SK-N-SH treated with all-trans-retinoic acid at 6 μM for 48 hours (cell line): ENCODE measurements at regions not wholly inside any gene's neighbourhood (a gene's known extent, or its start where the extent isn't known, plus 50 kb on each side); places are given as distances from the start of the nearest gene placed in this dataset.

Experiments used
- ATAC-seq: fragments of 200-7000 bp; cut with Tn5 transposase; 3 replicates; pipeline ENCODE4 v1.9.1; 2020; ENCODE audit warnings: mild to moderate bottlenecking, moderate library complexity
- ARNTL ChIP-seq: fragments of 450-650 bp; formaldehyde crosslinking; IDR thresholded peaks from 2 replicates; pipeline ENCODE4 v1.5.0; 2020; ENCODE audit warnings: low read depth, mild to moderate bottlenecking, moderate library complexity, borderline replicate concordance
- BACH2 ChIP-seq: fragments of 250-450 bp; sonication (Bioruptor Pico); IDR thresholded peaks from 2 replicates; pipeline ENCODE4 v1.9.0; 2021; ENCODE audit warnings: mild to moderate bottlenecking, borderline replicate concordance
- CREB5 ChIP-seq: fragments of 250-450 bp; sonication (Bioruptor Pico); IDR thresholded peaks from 2 replicates; pipeline ENCODE4 v1.5.1; 2020; ENCODE audit warnings: low read depth, mild to moderate bottlenecking, moderate library complexity
- CSDC2 ChIP-seq: fragments of 250-450 bp; sonication (Bioruptor Pico); IDR thresholded peaks from 2 replicates; pipeline ENCODE4 v1.5.0; 2020; ENCODE audit warnings: mild to moderate bottlenecking, moderate library complexity
- CSRNP3 ChIP-seq: fragments of 250-450 bp; sonication (Bioruptor Pico); IDR thresholded peaks from 2 replicates; pipeline ENCODE4 v1.5.1; 2021; ENCODE audit warnings: mild to moderate bottlenecking, moderate library complexity
- ESRRG ChIP-seq: fragments of 250-450 bp; sonication (Bioruptor Pico); IDR thresholded peaks from 2 replicates; pipeline ENCODE4 v1.6.1; 2021; ENCODE audit warnings: mild to moderate bottlenecking
- ISL1 ChIP-seq: fragments of 250-450 bp; sonication (Bioruptor Pico); IDR thresholded peaks from 2 replicates; pipeline ENCODE4 v2.1.2; 2022; ENCODE audit warnings: mild to moderate bottlenecking, moderate library complexity
- OSR1 ChIP-seq: fragments of 250-450 bp; sonication (Bioruptor Pico); IDR thresholded peaks from 2 replicates; pipeline ENCODE4 v1.8.0; 2022; ENCODE audit warnings: moderate library complexity, mild to moderate bottlenecking, inconsistent platforms
- PPARA ChIP-seq: fragments of 250-450 bp; sonication (Bioruptor Pico); IDR thresholded peaks from 2 replicates; pipeline ENCODE4 v1.5.0; 2020; ENCODE audit warnings: mild to moderate bottlenecking, borderline replicate concordance
- RARB ChIP-seq: fragments of 250-450 bp; sonication (Bioruptor Pico); IDR thresholded peaks from 2 replicates; pipeline ENCODE4 v1.8.0; 2021; ENCODE audit warnings: mild to moderate bottlenecking, moderate library complexity
- SNAI2 ChIP-seq: fragments of 250-450 bp; sonication (Bioruptor Pico); IDR thresholded peaks from 2 replicates; pipeline ENCODE4 v1.5.0; 2020; ENCODE audit warnings: mild to moderate bottlenecking, moderate library complexity
- TCF4 ChIP-seq: fragments of 250-450 bp; sonication (Bioruptor Pico); IDR thresholded peaks from 2 replicates; pipeline ENCODE4 v1.8.0; 2021; ENCODE audit warnings: mild to moderate bottlenecking, moderate library complexity, borderline replicate concordance
- TOX ChIP-seq: fragments of 250-450 bp; sonication (Bioruptor Pico); IDR thresholded peaks from 2 replicates; pipeline ENCODE4 v1.8.0; 2021; ENCODE audit warnings: mild to moderate bottlenecking, moderate library complexity, borderline replicate concordance
- ZC3H10 ChIP-seq: fragments of 250-450 bp; sonication (Bioruptor Pico); IDR thresholded peaks from 2 replicates; pipeline ENCODE4 v1.5.1; 2021; ENCODE audit warnings: mild to moderate bottlenecking, moderate library complexity
- ZFP3 ChIP-seq: fragments of 250-450 bp; sonication (Bioruptor Pico); IDR thresholded peaks from 2 replicates; pipeline ENCODE4 v1.5.0; 2020; ENCODE audit warnings: mild to moderate bottlenecking, moderate library complexity
- ZFP30 ChIP-seq: fragments of 450-650 bp; formaldehyde crosslinking; IDR thresholded peaks from 2 replicates; pipeline ENCODE4 v1.5.0; 2022; ENCODE audit warnings: mild to moderate bottlenecking, moderate library complexity
- ZNF565 ChIP-seq: fragments of 450-650 bp; formaldehyde crosslinking; conservative IDR thresholded peaks from 2 replicates; pipeline ENCODE4 v1.5.0; 2020; ENCODE audit warnings: low read depth, mild to moderate bottlenecking, moderate library complexity
- ZNF70 ChIP-seq: fragments of 450-650 bp; formaldehyde crosslinking; IDR thresholded peaks from 2 replicates; pipeline ENCODE4 v1.5.0; 2020; ENCODE audit warnings: mild to moderate bottlenecking, moderate library complexity
- ZNF8 ChIP-seq: fragments of 450-650 bp; formaldehyde crosslinking; IDR thresholded peaks from 2 replicates; pipeline ENCODE4 v1.5.0; 2020; ENCODE audit warnings: mild to moderate bottlenecking, moderate library complexity
- TF ChIP-seq, protein P1 (sequence below): fragments of 250-450 bp; sonication (Bioruptor Pico); IDR thresholded peaks from 2 replicates; pipeline ENCODE4 v1.8.0; 2020; ENCODE audit warnings: mild to moderate bottlenecking, moderate library complexity, borderline replicate concordance
- TF ChIP-seq, protein P2 (sequence below): fragments of 250-450 bp; sonication (Bioruptor Pico); IDR thresholded peaks from 2 replicates; pipeline ENCODE4 v1.5.0; 2020; ENCODE audit warnings: mild to moderate bottlenecking, moderate library complexity
- TF ChIP-seq, protein P3 (sequence below): fragments of 250-450 bp; sonication (Bioruptor Pico); IDR thresholded peaks from 2 replicates; pipeline ENCODE4 v1.8.0; 2021; ENCODE audit warnings: low read depth, mild to moderate bottlenecking, moderate library complexity, borderline replicate concordance

DNA sequence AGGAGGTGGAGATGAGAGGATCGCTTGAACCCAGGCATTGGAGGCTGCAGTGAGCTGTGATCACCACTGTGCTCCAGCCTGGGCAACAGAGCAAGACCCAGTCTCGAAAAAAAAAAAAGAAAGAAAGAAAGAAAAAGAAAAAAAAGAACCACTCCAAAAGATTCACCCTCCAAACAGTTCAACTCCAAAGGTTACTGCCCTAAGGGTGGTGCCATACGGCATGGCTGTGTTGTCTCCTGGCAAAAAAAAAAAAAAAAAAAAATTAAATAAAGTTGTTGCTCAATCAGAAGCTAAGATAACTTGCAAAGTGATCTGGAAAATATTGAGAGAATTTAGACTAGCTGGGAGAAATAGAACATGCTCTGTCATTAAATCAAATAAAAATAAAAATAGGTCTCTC is 79.5 kb downstream of the KCTD15 start:
- TF ChIP-seq, protein P1, sequence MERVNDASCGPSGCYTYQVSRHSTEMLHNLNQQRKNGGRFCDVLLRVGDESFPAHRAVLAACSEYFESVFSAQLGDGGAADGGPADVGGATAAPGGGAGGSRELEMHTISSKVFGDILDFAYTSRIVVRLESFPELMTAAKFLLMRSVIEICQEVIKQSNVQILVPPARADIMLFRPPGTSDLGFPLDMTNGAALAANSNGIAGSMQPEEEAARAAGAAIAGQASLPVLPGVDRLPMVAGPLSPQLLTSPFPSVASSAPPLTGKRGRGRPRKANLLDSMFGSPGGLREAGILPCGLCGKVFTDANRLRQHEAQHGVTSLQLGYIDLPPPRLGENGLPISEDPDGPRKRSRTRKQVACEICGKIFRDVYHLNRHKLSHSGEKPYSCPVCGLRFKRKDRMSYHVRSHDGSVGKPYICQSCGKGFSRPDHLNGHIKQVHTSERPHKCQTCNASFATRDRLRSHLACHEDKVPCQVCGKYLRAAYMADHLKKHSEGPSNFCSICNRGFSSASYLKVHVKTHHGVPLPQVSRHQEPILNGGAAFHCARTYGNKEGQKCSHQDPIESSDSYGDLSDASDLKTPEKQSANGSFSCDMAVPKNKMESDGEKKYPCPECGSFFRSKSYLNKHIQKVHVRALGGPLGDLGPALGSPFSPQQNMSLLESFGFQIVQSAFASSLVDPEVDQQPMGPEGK = no peak
- TF ChIP-seq CREB5 (CRISPR knock-in tag) (no peak), TOX (CRISPR knock-in tag) (no peak), ARNTL (no peak), ISL1 (CRISPR knock-in tag) (no peak), ZFP3 (CRISPR knock-in tag) (no peak), ESRRG (CRISPR knock-in tag) (no peak), BACH2 (no peak), TCF4 (CRISPR knock-in tag) (no peak), ZNF8 (CRISPR knock-in tag) (no peak), PPARA (CRISPR knock-in tag) (no peak), OSR1 (no peak), ZC3H10 (CRISPR knock-in tag) (no peak), CSRNP3 (CRISPR knock-in tag) (no peak), ZFP30 (CRISPR knock-in tag) (no peak), RARB (CRISPR knock-in tag) (no peak)
- TF ChIP-seq, protein P2, sequence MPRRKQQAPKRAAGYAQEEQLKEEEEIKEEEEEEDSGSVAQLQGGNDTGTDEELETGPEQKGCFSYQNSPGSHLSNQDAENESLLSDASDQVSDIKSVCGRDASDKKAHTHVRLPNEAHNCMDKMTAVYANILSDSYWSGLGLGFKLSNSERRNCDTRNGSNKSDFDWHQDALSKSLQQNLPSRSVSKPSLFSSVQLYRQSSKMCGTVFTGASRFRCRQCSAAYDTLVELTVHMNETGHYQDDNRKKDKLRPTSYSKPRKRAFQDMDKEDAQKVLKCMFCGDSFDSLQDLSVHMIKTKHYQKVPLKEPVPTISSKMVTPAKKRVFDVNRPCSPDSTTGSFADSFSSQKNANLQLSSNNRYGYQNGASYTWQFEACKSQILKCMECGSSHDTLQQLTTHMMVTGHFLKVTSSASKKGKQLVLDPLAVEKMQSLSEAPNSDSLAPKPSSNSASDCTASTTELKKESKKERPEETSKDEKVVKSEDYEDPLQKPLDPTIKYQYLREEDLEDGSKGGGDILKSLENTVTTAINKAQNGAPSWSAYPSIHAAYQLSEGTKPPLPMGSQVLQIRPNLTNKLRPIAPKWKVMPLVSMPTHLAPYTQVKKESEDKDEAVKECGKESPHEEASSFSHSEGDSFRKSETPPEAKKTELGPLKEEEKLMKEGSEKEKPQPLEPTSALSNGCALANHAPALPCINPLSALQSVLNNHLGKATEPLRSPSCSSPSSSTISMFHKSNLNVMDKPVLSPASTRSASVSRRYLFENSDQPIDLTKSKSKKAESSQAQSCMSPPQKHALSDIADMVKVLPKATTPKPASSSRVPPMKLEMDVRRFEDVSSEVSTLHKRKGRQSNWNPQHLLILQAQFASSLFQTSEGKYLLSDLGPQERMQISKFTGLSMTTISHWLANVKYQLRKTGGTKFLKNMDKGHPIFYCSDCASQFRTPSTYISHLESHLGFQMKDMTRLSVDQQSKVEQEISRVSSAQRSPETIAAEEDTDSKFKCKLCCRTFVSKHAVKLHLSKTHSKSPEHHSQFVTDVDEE (CRISPR knock-in tag) = no peak
- TF ChIP-seq, all 23 proteins: peak for 0
- ATAC-seq = no peak

DNA sequence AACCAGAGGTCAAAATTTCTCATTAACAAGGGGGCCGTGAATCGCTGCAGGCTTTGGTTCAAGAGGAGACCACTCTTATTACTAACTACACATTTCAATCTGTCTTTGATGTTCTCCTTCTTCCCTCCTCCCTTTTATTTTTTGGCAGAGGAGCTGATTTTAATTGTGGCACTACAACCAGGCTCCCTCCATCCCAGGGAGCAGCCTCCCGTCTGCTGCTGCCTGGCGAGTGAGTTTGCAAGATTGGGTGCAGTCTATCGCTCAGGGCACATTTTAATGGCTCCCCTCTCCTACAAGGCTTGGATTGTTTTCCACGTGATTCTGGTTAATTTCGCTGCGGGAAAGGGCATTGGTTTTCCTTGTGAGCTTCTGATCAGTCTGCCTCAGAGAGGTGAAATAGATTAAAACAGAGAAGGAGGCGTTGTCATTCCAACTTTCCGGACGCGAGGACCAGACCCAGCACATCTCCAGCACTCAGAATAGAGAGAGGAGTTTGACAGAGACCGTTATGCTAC is 81.4 kb downstream of the KCTD15 start:
- no peak for ATAC-seq
- no peak for TF ChIP-seq ZC3H10 (CRISPR knock-in tag)
- TF ChIP-seq SNAI2 (CRISPR knock-in tag) = no peak
- no peak for TF ChIP-seq CSDC2 (CRISPR knock-in tag)
- TF ChIP-seq ZNF70 (CRISPR knock-in tag) = no peak
- no peak for TF ChIP-seq TCF4 (CRISPR knock-in tag)
- no peak for TF ChIP-seq ZFP3 (CRISPR knock-in tag)
- no peak for TF ChIP-seq ZFP30 (CRISPR knock-in tag)
- no peak for TF ChIP-seq OSR1
- TF ChIP-seq ARNTL = no peak
- TF ChIP-seq TOX (CRISPR knock-in tag) = no peak
- no peak for TF ChIP-seq ZNF8 (CRISPR knock-in tag)
- TF ChIP-seq, protein P1 = no peak
- no peak for TF ChIP-seq ZNF565
- no peak for TF ChIP-seq CREB5 (CRISPR knock-in tag)
- TF ChIP-seq, protein P3, sequence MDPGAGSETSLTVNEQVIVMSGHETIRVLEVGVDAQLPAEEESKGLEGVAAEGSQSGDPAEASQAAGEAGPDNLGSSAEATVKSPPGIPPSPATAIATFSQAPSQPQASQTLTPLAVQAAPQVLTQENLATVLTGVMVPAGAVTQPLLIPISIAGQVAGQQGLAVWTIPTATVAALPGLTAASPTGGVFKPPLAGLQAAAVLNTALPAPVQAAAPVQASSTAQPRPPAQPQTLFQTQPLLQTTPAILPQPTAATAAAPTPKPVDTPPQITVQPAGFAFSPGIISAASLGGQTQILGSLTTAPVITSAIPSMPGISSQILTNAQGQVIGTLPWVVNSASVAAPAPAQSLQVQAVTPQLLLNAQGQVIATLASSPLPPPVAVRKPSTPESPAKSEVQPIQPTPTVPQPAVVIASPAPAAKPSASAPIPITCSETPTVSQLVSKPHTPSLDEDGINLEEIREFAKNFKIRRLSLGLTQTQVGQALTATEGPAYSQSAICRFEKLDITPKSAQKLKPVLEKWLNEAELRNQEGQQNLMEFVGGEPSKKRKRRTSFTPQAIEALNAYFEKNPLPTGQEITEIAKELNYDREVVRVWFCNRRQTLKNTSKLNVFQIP = no peak
- TF ChIP-seq, protein P2 (CRISPR knock-in tag) = no peak
- no peak for TF ChIP-seq PPARA (CRISPR knock-in tag)
